ENCODE measurements at regions not wholly inside any gene's neighbourhood (a gene's known extent, or its start where the extent isn't known, plus 50 kb on each side); places are given as distances from the start of the nearest gene placed in this dataset.

GRCh38 chr2:107621186-107622165 is 205.2 kb upstream of the RGPD4 start:
- TF ChIP-seq CTCF (IDR thresholded peaks at IDR 0.05 in 2 of 3, conservative IDR thresholded peaks at IDR 0.05 in 1 of 3; ENCODE audit: insufficient read depth in 2 of 3, low read depth in 1 of 3, low read length in 3 of 3): no peak
- TF ChIP-seq E2F6 (IDR thresholded peaks at IDR 0.05; ENCODE audit: borderline replicate concordance in 1 of 2, extremely low read depth in 1 of 2, insufficient read depth in 1 of 2, insufficient read length in 1 of 2, low read depth in 1 of 2, low read length in 1 of 2, poor library complexity in 1 of 2, severe bottlenecking in 1 of 2): no peak
- TF ChIP-seq KDM1A (IDR thresholded peaks at IDR 0.05): no peak
- no peak for TF ChIP-seq MXI1 (IDR thresholded peaks at IDR 0.05; ENCODE audit: low read depth, low read length)
- no peak for TF ChIP-seq ZBTB5 (IDR thresholded peaks at IDR 0.05)
- no peak for TF ChIP-seq CREM (IDR thresholded peaks at IDR 0.05; ENCODE audit: low read depth)
- TF ChIP-seq MAFF (IDR thresholded peaks at IDR 0.05; ENCODE audit: low read length): no peak
- TF ChIP-seq BACH1 (tag; IDR thresholded peaks at IDR 0.05): no peak

Data from K562 (cell line).